ENCODE measurements at regions not wholly inside any gene's neighbourhood (a gene's known extent, or its start where the extent isn't known, plus 50 kb on each side); places are given as distances from the start of the nearest gene placed in this dataset.

- no peak for TF ChIP-seq CTCF (conservative IDR thresholded peaks at IDR 0.05; ENCODE audit: low read depth in 2 of 2)
- no peak for TF ChIP-seq JUNB (IDR thresholded peaks at IDR 0.05; ENCODE audit: unreplicated experiment)
- no peak for TF ChIP-seq REST (IDR thresholded peaks at IDR 0.05; ENCODE audit: unreplicated experiment)
- TF ChIP-seq EZH2phosphoT487 (IDR thresholded peaks at IDR 0.05; ENCODE audit: unreplicated experiment) = no peak
- TF ChIP-seq POLR2AphosphoS5 (IDR thresholded peaks at IDR 0.05; ENCODE audit: low read depth) = no peak
- TF ChIP-seq EZH2 (IDR thresholded peaks at IDR 0.05; ENCODE audit: low read depth, unreplicated experiment) = no peak
- no peak for TF ChIP-seq ZNF462 (CRISPR knock-in tag; IDR thresholded peaks at IDR 0.05)
- no peak for TF ChIP-seq CREB1 (CRISPR knock-in tag; IDR thresholded peaks at IDR 0.05; ENCODE audit: low read depth)
- no peak for TF ChIP-seq NANOG (IDR thresholded peaks at IDR 0.05; ENCODE audit: borderline replicate concordance)
- no peak for TF ChIP-seq ETS1 (IDR thresholded peaks at IDR 0.05)
- TF ChIP-seq STAT1 (IDR thresholded peaks at IDR 0.05; ENCODE audit: unreplicated experiment) = no peak
Observed at GRCh38 chr21:25369524-25370300, 237.6 kb downstream of the MRPL39 start.

All from GM23338 (cell line).